GM18870 (cell line): ENCODE measurements at regions not wholly inside any gene's neighbourhood (a gene's known extent, or its start where the extent isn't known, plus 50 kb on each side); places are given as distances from the start of the nearest gene placed in this dataset.

Experiments
- ATAC-seq: cut with Tn5 transposase; IDR thresholded peaks from one replicate; pipeline ENCODE4 v1.9.1; 2021; ENCODE audit warnings: moderate library complexity; ENCODE audit not compliant: unreplicated experiment

- no peak for ATAC-seq
Measured at GRCh38 chr6:40759838-40760237, 172.7 kb upstream of the LRFN2 start.

DNA sequence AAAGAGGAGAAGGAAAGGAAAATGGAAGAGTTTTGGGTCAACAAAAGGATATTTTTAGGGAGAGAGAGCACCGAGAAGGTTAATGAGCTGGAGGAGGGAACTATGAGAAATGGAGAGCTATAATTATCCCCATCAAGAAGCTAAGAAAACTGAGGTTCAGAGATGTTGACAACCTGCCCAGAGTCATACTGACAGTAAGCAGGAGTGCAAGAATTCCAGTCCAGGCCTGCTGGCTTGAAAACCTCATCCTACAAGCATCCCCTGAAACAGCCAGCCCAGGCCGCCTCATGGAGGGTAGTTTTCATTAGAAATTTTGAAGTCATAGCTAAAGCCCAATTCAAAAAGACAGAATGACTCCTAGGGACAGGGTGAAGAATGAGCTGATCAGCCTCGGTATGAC is 172.1 kb upstream of the LRFN2 start:
- ATAC-seq: no peak

DNA sequence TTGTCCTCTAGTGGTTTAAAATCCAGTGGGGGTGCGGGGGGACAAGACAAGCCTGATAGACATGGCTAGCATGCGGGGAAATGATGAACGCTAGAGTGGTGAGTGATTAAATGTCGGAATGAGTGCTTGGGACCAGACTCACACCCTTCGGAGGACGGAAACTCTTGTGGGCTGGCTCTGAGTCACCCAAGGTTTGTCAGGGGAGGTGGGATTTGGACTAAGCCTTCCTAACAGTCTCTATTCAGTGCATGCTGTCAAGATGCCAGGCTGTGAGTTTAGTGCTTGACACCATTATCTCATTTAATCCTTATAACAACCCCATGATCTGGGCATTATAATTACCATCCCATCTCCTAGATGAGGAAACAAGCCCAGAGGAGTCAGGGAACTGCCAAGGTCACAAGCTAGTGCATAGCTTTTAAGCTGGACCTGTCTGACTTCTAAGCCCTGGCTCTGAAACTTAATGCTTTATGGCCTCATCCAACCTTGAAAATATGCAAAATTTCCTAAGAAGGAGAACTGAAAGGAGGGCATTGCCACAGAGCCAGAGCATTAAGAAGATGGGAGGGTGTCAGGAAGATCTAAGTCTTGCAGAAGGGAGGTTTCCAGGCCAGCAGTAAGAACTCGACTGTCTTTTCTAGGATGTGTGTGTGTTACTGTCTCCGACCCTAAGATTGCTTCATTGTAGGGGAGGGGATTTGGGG is 168.7 kb upstream of the LRFN2 start:
- ATAC-seq: no peak

DNA sequence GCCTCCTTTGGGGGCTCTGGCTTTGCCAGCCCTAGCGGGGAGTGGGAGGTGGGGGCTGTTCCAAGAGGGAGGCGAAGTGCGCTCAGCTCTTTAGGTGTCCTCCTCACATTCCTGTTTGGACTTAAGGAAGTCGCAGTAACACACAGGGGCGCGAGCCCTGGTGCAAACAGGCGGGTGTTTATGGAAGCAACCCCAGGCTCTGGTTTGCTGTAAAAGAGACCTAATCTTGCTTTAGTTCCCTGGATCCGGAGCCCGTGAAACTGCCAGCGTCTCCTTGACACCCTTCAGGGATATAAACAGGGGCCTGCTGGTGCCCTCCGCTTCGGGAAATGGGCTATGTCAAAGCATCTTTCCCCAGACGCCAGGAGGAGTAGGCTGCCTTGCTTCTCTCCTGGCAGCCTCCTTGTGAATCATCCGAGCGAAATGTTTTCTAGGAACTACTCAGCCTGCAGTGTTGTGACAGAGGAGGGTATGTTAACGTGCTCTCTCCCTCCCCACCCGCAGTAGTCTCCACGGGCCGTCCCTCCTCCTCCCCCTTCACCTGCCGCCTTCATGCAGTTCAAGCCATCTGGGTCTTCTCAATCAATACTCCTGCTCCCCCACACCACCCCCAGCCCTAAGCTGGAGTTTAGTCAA is 168.0 kb upstream of the LRFN2 start:
- no peak for ATAC-seq

GRCh38 chr6:40754461-40755045 is 167.4 kb upstream of the LRFN2 start:
- ATAC-seq: no peak

- no peak for ATAC-seq
Measured at GRCh38 chr6:40753675-40754448, 166.7 kb upstream of the LRFN2 start.

DNA sequence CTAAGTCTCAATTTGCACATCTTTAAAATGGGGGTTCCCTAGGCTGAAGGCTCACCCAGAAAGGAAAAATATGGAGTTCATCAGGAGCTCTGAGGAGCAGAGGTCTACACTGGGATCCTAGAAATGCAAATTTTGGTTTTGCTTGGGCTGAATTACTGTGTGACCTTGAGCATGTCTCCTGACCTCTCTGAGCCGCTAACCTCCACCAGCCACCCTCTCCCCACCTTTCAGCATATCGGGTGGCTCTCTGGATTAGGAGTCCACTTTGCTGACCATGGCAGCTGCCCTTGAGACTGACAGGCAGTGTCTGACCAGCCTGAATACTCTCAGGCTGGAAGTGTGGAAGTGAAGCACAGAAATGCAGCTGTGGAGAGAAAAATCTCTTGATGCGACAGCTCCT is 165.9 kb upstream of the LRFN2 start:
- no peak for ATAC-seq

DNA sequence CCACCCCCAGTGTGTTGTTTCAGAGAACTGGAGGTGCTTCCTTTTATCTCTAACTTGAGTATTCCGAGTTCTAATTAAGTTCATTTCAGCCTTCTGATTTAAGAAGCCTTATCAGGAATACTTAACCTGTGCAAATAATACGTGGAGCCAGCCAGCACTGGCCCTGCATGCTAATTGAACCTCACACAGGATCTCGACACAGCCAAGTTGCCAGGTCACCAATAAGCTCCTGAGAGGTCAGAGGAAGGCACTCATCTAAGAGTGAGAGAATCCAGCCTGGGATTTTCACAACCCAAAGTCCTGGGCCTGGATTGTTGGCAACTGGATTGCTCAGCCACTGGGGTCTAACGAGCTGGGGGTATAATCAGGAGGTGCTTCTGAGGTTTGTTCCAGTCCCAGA is 157.7 kb upstream of the LRFN2 start:
- no peak for ATAC-seq

GRCh38 chr6:40743690-40744446 is 156.7 kb upstream of the LRFN2 start:
- no peak for ATAC-seq

- ATAC-seq: no peak
Measured at GRCh38 chr6:40743226-40743625, 156.1 kb upstream of the LRFN2 start.

DNA sequence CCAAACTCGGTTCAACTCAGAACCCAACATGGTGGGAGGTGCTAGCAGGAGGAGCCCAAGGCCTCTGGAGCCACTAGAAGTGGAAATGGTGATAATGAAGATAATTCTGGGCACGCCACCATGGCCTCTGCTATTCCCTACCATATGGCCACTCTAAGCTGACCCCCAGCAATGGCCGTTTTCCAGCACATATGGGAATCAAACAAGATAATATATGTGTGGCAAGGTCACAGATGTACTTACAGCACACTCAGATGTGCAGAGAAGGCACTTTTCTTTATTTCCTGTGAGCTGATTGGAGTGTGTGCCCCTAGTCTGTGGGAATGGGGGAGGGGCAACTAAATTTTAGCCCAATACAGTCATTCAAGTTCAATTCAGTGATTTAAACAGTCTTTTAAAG is 153.4 kb upstream of the LRFN2 start:
- ATAC-seq: no peak

DNA sequence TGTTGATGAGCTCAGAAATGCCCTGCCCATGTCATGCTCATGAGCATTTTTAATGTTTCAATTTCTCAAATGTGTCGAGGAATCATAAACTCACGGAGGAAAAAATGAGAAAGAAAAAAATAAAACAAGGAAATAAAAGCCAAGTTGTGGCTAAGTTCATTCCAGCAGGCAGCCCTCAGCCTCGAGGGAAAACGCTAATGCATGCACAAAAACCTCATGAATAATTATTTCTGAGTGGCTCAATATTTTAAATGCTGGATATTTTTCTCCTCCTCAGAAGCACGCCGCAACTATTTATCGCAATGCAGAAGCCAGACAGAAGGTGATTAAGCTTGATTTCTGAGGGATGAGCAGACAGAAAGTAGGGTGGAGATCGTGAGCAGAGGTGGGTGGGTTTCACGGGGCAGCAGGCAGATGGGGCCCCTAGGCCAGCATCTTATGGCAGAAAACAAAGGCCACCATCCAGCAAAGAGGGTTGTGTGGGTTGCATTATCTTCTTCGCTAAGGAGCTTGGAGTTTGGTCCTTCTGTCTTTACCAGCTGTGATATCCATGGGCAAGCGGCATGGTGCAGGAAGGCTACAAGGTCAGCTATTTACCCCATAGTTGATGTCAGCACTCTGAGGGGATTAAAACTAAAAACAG is 151.5 kb upstream of the LRFN2 start:
- ATAC-seq: no peak

- ATAC-seq: no peak
Measured at GRCh38 chr6:40735521-40735920, 148.4 kb upstream of the LRFN2 start.

DNA sequence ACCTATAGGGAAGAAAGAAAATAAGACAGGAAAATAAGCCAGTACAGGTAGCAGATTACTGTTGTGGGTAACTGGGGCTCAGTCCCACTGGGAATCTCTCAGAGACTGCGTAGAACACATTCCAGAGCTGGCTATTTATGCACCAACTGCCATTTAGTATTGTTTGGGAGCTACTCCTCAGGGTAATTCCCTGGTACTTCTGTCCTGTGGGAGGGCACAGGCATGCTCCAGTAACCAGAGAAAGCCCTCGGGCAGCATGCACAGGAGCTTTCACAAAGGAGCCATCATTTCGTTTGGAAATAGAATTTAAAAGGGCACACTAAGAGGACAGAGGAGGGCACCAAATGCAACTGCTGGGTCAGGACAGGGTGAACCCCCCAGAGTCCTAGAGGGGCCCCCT is 148.0 kb upstream of the LRFN2 start:
- ATAC-seq: no peak

- ATAC-seq: no peak
Measured at GRCh38 chr6:40734607-40735006, 147.4 kb upstream of the LRFN2 start.

DNA sequence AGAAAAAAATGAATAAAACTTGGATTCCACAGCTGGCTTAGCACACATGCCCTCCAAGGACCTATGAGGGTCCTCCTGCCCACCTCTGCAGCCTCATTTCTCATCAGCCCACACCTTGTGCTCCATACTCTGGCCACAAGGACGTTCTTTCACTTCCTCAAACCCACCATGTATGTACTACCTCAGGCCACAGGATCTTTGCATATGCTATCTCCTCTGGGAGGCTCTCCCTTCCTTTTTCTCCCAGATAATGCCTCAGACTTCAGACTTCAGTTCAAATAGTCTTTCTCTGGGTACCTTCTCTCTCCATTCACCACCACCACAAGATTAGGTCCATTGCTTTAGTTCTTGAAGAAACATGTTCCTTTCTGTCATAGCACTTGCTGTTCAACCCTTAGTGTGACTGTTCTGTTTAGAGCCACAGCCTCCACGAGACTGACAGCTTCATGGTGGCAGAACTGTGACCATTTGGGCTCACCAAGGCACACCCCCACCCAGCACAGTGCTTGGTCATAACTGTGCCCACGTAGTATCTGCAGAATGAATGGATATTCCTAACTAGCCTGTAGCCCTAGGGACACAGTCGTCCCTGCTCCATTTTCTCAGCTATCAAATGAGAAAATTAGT is 146.7 kb upstream of the LRFN2 start:
- ATAC-seq: no peak

DNA sequence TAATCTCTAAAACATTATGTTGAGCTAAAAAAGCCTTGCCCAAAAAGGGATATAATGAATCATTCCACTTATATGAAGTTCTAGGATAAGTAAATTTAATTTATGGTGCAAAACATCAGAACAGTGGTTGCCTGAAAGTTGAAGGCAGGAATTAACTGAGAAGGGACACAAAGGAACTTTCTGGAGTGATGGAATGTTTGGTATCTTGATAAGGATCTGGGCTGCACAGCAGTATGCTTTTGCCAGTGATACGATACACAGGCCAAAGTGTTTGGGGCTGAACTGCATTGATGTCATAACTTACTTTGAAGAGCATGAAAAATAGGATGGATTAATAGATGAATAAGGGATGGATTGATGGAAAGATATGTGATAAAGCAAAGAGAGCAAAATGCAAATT is 146.1 kb upstream of the LRFN2 start:
- no peak for ATAC-seq

GRCh38 chr6:40732878-40733277 is 145.7 kb upstream of the LRFN2 start:
- ATAC-seq: no peak

DNA sequence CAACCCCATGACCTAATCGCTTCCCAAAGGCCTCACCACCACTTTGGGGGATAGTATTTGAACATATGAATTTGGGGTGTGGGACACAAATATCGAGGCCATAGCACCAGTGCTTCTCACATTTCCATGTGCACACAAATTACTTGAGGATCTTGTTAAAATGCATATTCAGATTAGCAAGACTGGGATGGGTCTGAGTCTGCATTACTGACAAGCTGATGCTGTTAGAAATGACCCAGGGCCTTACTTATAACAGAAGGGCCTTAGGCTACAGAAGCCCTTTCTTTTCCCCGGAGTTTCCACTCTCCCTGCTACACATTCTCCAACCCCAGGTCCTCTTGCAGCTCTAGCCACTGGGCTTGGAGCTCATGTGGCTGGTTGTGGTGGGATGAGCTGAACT is 141.5 kb upstream of the LRFN2 start:
- ATAC-seq: no peak

DNA sequence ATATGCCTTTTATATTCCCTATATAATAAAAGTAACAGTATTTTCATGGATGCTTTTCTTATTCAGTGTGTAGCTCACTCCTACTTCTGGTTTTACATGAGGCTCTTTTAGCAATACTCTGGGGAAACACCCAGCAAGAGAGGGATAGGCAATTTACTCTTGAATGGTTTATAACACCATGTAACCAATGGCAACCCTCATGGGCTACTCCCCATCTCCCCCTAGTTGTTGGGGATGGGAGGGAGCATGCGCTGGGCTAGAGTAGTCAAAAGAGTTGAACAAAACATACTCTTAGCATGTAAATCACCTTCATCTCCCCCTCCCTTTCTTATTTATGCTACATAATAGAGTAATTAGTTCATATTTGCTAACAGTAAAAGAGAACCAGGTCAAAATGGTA is 140.1 kb upstream of the LRFN2 start:
- no peak for ATAC-seq
